CD14-positive monocyte (primary cell): ENCODE measurements at regions not wholly inside any gene's neighbourhood (a gene's known extent, or its start where the extent isn't known, plus 50 kb on each side); places are given as distances from the start of the nearest gene placed in this dataset.

Experiments
- DNase-seq, 3 donors: peaks; one replicate each; pipeline ENCODE4 v3.0.0-alpha.2; 2011 to 2022
- H2AFZ ChIP-seq: 2 replicates; pipeline ENCODE4 v1.6.0; 2012; ENCODE audit warnings: mild to moderate bottlenecking, low read depth, low read length, inconsistent platforms; ENCODE audit not compliant: insufficient read depth, poor library complexity, severe bottlenecking
- H3K27ac ChIP-seq, 2 donors: 1 replicate in 1 of 2; 2 replicates in 1 of 2; pipeline ENCODE4 v1.5.1; 2012 to 2013; ENCODE audit warnings: low read length in 2 of 2, control low read depth in 1 of 2, inconsistent platforms in 1 of 2, low read depth in 1 of 2, mild to moderate bottlenecking in 1 of 2
- H3K27me3 ChIP-seq, 2 donors: one replicate each; pipeline versions ENCODE4 v1.6.0 to v1.6.1; 2011 to 2013; ENCODE audit warnings: low read length in 2 of 2; ENCODE audit not compliant: control insufficient read depth in 2 of 2, insufficient read depth in 2 of 2
- H3K36me3 ChIP-seq, 2 donors: replicated peaks in 1 of 2; 1 replicate in 1 of 2; 2 replicates in 1 of 2; pipeline versions ENCODE4 v1.5.1 to v1.6.1; 2012 to 2013; ENCODE audit warnings: low read length in 2 of 2, control low read depth in 1 of 2, inconsistent platforms in 1 of 2, mild to moderate bottlenecking in 1 of 2; ENCODE audit not compliant: insufficient read depth in 2 of 2, control insufficient read depth in 1 of 2
- H3K4me1 ChIP-seq, 2 donors: 1 replicate in 1 of 2; 2 replicates in 1 of 2; pipeline versions ENCODE4 v1.5.1 to v1.6.1; 2012 to 2013; ENCODE audit warnings: low read length in 2 of 2, control low read depth in 1 of 2, inconsistent platforms in 1 of 2, mild to moderate bottlenecking in 1 of 2, moderate library complexity in 1 of 2; ENCODE audit not compliant: insufficient read depth in 2 of 2, control insufficient read depth in 1 of 2
- H3K4me2 ChIP-seq: replicated peaks from 2 replicates; pipeline ENCODE3; 2012; ENCODE audit warnings: low read length, moderate library complexity, mild to moderate bottlenecking; ENCODE audit not compliant: poor library complexity, severe bottlenecking; ENCODE audit errors: extremely low read depth
- H3K4me3 ChIP-seq, 3 experiments: fragments of 200-600 bp in 1 of 3; sonication (generic) in 1 of 3; replicated peaks in 1 of 3; 1 replicate in 2 of 3; 2 replicates in 1 of 3; pipeline ENCODE4 v1.5.1; 2011 to 2013; ENCODE audit warnings: low read length in 3 of 3, mild to moderate bottlenecking in 3 of 3, control low read depth in 2 of 3, low read depth in 2 of 3, inconsistent platforms in 1 of 3, moderate library complexity in 1 of 3
- H3K79me2 ChIP-seq: 2 replicates; pipeline ENCODE4 v1.6.0; 2012; ENCODE audit warnings: mild to moderate bottlenecking, control low read depth, inconsistent platforms, low read length, moderate library complexity; ENCODE audit not compliant: insufficient read depth
- H3K9ac ChIP-seq: 2 replicates; pipeline ENCODE4 v1.6.0; 2017; ENCODE audit warnings: low read length, mild to moderate bottlenecking; ENCODE audit not compliant: insufficient read depth, poor library complexity, severe bottlenecking
- H3K9me3 ChIP-seq, 2 donors: replicated peaks in 1 of 2; 1 replicate in 1 of 2; 2 replicates in 1 of 2; pipeline versions ENCODE4 v1.5.1 to v1.6.1; 2012 to 2013; ENCODE audit warnings: low read length in 2 of 2, control low read depth in 1 of 2; ENCODE audit not compliant: control insufficient read depth in 1 of 2, insufficient read depth in 1 of 2
- H4K20me1 ChIP-seq: 2 replicates; pipeline ENCODE4 v1.6.0; 2012; ENCODE audit warnings: mild to moderate bottlenecking, low read length, control low read depth, moderate library complexity; ENCODE audit not compliant: insufficient read depth
- H3K27ac Mint-ChIP-seq, 7 donors: one replicate each; pipeline ENCODE4 v1.8.0; 2020; ENCODE audit warnings: mild to moderate bottlenecking in 7 of 7, mixed read lengths in 7 of 7, moderate library complexity in 6 of 7, inconsistent platforms in 2 of 7
- H3K27me3 Mint-ChIP-seq, 3 donors: one replicate each; pipeline ENCODE4 v1.8.0; 2021 to 2022; ENCODE audit warnings: low read depth in 3 of 3, mild to moderate bottlenecking in 3 of 3, mixed read lengths in 3 of 3, moderate library complexity in 3 of 3, inconsistent platforms in 1 of 3
- H3K36me3 Mint-ChIP-seq, 2 donors: one replicate each; pipeline ENCODE4 v1.8.0; 2020; ENCODE audit warnings: mixed read lengths in 2 of 2, inconsistent platforms in 1 of 2, mild to moderate bottlenecking in 1 of 2
- H3K4me1 Mint-ChIP-seq: one replicate; pipeline ENCODE4 v1.8.0; 2020; ENCODE audit warnings: mild to moderate bottlenecking, mixed read lengths
- H3K4me3 Mint-ChIP-seq, 2 donors: one replicate each; pipeline ENCODE4 v1.8.0; 2020; ENCODE audit warnings: mild to moderate bottlenecking in 2 of 2, mixed read lengths in 2 of 2, moderate library complexity in 1 of 2
- H3K9me3 Mint-ChIP-seq, 7 donors: one replicate each; pipeline ENCODE4 v1.8.0; 2020 to 2022; ENCODE audit warnings: mixed read lengths in 7 of 7, mild to moderate bottlenecking in 6 of 7, moderate library complexity in 6 of 7, inconsistent platforms in 2 of 7
- WGBS: methylation state at CpG from one replicate; pipeline ENCODE4 v1.1.5; 2013; ENCODE audit warnings: missing lambda C conversion rate; ENCODE audit not compliant: insufficient coverage; 5-methylcytosine and 5-hydroxymethylcytosine counted together
- intact Hi-C, 2 donors: fragments of 100-400 bp; cut with micrococcal nuclease; formaldehyde crosslinking; loops; one replicate each; pipeline versions ENCODE4 v1.15.0 to v1.15.1; 2023
- TF ChIP-seq, protein P1 (sequence below): fragments of 200-600 bp; IDR thresholded peaks from one replicate; pipeline ENCODE4 v1.8.0; 2022; ENCODE audit warnings: antibody characterized with exemption, mild to moderate bottlenecking

DNA sequence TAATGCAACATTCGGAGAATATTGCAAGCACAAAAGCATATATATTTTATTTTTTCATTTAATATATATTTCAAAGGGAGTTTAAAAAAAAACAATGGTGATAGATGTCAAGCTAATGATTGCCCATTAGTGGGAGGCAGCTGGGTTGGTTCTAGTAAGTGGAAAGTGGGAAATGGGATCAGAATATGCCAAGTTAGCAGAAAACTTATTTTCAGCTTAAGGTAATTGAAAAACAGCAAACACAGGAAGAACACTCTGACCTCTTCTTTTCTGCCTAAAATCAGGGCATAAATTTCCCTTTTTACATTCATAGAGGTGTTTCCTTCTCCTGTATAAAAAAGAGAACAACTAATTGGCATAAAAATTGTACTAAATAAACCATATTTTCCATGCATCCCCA is 535.3 kb upstream of the SYT4 start:
- H3K9me3 Mint-ChIP-seq: peaks cover 0 to 14% (median 4%) of the 10 kb centered on the region in 7 donors
- Histone ChIP-seq H3K27ac (no peak overlapping the region), H3K27me3 (no peaks in the 10 kb centered on the region), H3K9ac (no peak overlapping the region), H3K36me3 (no peaks in the 10 kb centered on the region), H3K4me1 (no peaks in the 10 kb centered on the region), H3K4me3 (no peak overlapping the region), H3K4me2 (no peak overlapping the region), H4K20me1 (no peaks in the 10 kb centered on the region), H3K9me3 (no peaks in the 10 kb centered on the region), H3K79me2 (no peaks in the 10 kb centered on the region), H2AFZ (no peak overlapping the region)
- peaks cover 0 to 1% (median 0%) of the 10 kb centered on the region in 3 donors for H3K27me3 Mint-ChIP-seq
- H3K4me3 Mint-ChIP-seq: no peak overlapping the region
- DNase-seq: no peak
- TF ChIP-seq, protein P1, sequence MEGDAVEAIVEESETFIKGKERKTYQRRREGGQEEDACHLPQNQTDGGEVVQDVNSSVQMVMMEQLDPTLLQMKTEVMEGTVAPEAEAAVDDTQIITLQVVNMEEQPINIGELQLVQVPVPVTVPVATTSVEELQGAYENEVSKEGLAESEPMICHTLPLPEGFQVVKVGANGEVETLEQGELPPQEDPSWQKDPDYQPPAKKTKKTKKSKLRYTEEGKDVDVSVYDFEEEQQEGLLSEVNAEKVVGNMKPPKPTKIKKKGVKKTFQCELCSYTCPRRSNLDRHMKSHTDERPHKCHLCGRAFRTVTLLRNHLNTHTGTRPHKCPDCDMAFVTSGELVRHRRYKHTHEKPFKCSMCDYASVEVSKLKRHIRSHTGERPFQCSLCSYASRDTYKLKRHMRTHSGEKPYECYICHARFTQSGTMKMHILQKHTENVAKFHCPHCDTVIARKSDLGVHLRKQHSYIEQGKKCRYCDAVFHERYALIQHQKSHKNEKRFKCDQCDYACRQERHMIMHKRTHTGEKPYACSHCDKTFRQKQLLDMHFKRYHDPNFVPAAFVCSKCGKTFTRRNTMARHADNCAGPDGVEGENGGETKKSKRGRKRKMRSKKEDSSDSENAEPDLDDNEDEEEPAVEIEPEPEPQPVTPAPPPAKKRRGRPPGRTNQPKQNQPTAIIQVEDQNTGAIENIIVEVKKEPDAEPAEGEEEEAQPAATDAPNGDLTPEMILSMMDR: no peak
- intact Hi-C loops: no loop called here
- no peak overlapping the region for H3K27ac Mint-ChIP-seq
- no peaks in the 10 kb centered on the region for H3K36me3 Mint-ChIP-seq
- no CpG with 5 or more reads among the region's 1 CpG for WGBS
- H3K4me1 Mint-ChIP-seq: no peaks in the 10 kb centered on the region

DNA sequence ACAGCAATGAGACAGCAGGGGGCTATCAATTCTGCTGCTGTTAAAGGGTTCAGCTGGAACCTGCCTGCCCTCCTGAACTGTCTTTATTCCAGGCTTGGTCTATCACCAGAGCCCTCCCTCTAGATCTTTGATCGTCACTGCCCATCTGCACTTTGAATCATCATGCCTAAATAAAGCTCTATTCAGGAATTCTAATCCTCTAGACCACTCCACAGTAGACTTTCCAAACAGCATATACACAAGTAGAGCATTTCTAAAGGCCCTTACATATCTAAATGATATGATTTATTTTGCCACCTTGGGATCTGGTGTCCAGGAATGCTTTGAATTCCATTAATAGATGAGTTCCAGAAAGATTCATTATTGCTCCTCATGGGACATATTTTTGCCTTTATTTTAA is 542.1 kb upstream of the SYT4 start:
- peaks cover 0 to 10% (median 2%) of the 10 kb centered on the region in 7 donors for H3K9me3 Mint-ChIP-seq
- no peaks in the 10 kb centered on the region for H3K36me3 ChIP-seq
- no peak overlapping the region for H3K27ac Mint-ChIP-seq
- 80% methylated on average over 1 of the region's 1 CpG for WGBS
- H3K27me3 Mint-ChIP-seq: peaks cover 0 to 4% (median 1%) of the 10 kb centered on the region in 3 donors
- H2AFZ ChIP-seq: no peak overlapping the region
- TF ChIP-seq, protein P1: no peak
- H3K27me3 ChIP-seq: no peaks in the 10 kb centered on the region
- no peak for DNase-seq
- no peaks in the 10 kb centered on the region for H3K4me1 ChIP-seq
- H3K9ac ChIP-seq: no peak overlapping the region
- H3K4me3 ChIP-seq: no peak overlapping the region
- H3K27ac ChIP-seq: no peak overlapping the region
- no peaks in the 10 kb centered on the region for H3K36me3 Mint-ChIP-seq
- H3K4me3 Mint-ChIP-seq: no peak overlapping the region
- intact Hi-C loops: no loop called here
- H3K79me2 ChIP-seq: no peaks in the 10 kb centered on the region
- no peaks in the 10 kb centered on the region for H3K4me1 Mint-ChIP-seq
- no peaks in the 10 kb centered on the region for H3K9me3 ChIP-seq
- H4K20me1 ChIP-seq: no peaks in the 10 kb centered on the region
- H3K4me2 ChIP-seq: no peak overlapping the region
